Activated CD8-positive, alpha-beta memory T cell treated with anti-CD3 and anti-CD28 coated beads, Interleukin-2, amount 10 ng/mL, durations not matched to agents 7 days and 5 days (primary cell): ENCODE measurements at regions not wholly inside any gene's neighbourhood (a gene's known extent, or its start where the extent isn't known, plus 50 kb on each side); places are given as distances from the start of the nearest gene placed in this dataset.
"Not testable (repeated sequence)": the region's sequence is repeated elsewhere in the genome, so short reads cannot be mapped to it uniquely, and the experiment has no call there.

Experiments
- ATAC-seq: fragments of 150-1000 bp; cut with Tn5 transposase; one replicate; pipeline ENCODE4 v1.10.0; 2021; ENCODE audit warnings: moderate library complexity
- CTCF ChIA-PET: fragments of 350-600 bp; sonication (Branson Sonifier 250); formaldehyde crosslinking; loops from one replicate; lab custom pipeline; 2021; ENCODE audit warnings: antibody characterized with exemption; lab: Charles Lee
- DNase-seq: peaks from one replicate; pipeline ENCODE4 v3.0.0-alpha.2; 2020
- H3K27ac Mint-ChIP-seq: one replicate; pipeline ENCODE4 v1.8.0; 2021; ENCODE audit warnings: mild to moderate bottlenecking, mixed read lengths
- H3K27me3 Mint-ChIP-seq: one replicate; pipeline ENCODE4 v1.8.0; 2021; ENCODE audit warnings: mixed read lengths
- H3K36me3 Mint-ChIP-seq: one replicate; pipeline ENCODE4 v1.8.0; 2021; ENCODE audit warnings: mild to moderate bottlenecking, mixed read lengths
- H3K4me1 Mint-ChIP-seq: one replicate; pipeline ENCODE4 v1.8.0; 2021; ENCODE audit warnings: mixed read lengths
- H3K4me3 Mint-ChIP-seq: one replicate; pipeline ENCODE4 v1.8.0; 2021; ENCODE audit warnings: mild to moderate bottlenecking, moderate library complexity, mixed read lengths
- H3K9me3 Mint-ChIP-seq: one replicate; pipeline ENCODE4 v1.8.0; 2022; ENCODE audit warnings: low read depth, mixed read lengths

DNA sequence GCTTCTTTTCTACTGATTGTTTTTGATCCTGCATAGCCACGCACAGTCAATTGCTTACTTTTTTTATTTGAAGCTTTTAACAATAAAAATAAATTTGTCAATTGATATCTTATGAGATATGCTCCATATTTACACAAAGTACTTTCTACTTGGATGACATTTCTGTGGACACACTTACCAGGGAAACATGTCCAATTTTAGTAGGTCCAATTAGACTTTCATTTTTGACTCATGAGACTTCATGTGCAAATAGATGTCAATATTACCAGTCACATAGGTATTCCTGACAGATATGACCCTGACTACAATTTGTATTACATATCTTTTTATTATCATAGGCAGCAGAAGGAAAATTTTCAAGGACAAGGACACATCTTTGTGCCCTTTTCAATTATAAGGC lies 219.9 kb upstream of the ANKRD50 start:
- DNase-seq (no peak), ATAC-seq (no peak)
- Mint-ChIP-seq H3K4me3 (no peak overlapping the region), H3K36me3 (no peaks in the 10 kb centered on the region), H3K27ac (no peak overlapping the region), H3K27me3 (no peaks in the 10 kb centered on the region), H3K4me1 (no peaks in the 10 kb centered on the region), H3K9me3 (no peaks in the 10 kb centered on the region)
- CTCF ChIA-PET, result no interaction called here

DNA sequence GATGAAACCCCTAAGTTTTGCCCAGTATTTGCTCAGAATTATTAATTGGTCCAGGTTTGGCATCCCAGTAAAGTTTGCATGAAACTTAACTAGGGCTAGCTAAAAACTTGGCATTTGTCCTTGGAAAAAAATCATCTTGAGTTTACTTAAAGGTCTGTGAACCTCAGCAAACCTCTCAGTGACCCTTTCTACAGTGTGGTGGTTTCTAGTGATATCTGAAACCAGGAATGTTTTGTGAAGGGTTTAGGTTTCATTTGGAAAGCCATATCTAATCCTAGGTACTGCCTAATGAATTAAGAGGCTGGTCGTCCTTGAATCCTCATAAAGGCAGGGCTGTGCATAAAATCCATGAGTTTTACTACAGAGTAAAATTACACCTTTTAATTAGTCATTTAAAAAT lies 218.5 kb upstream of the ANKRD50 start:
- no peak for ATAC-seq
- Mint-ChIP-seq H3K9me3 (no peaks in the 10 kb centered on the region), H3K27ac (no peak overlapping the region), H3K4me1 (no peaks in the 10 kb centered on the region), H3K36me3 (no peaks in the 10 kb centered on the region), H3K4me3 (no peak overlapping the region), H3K27me3 (no peaks in the 10 kb centered on the region)
- DNase-seq, result no peak
- CTCF ChIA-PET, result no interaction called here

DNA sequence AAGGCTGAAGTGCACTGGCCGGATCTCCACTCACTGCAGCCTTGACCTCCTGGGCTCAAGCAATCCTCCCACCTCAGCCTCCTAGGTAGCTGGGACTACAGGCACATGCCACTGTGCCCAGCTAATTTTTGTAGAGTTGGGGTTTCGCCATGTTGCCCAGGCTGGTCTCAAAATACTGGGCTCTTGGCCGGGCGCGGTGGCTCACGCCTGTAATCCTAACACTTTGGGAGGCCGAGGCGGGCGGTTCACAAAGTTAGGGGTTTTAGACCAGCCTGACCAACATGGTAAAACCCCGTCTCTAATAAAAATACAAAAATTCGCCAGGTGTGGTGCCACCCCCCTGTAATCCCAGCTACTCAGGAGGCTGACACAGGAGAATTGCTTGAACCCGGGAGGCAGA lies 210.2 kb upstream of the ANKRD50 start:
- H3K27me3 Mint-ChIP-seq, DNase-seq, CTCF ChIA-PET, H3K36me3 Mint-ChIP-seq, H3K27ac Mint-ChIP-seq, H3K4me3 Mint-ChIP-seq, H3K9me3 Mint-ChIP-seq, ATAC-seq, H3K4me1 Mint-ChIP-seq: not testable (repeated sequence)

DNA sequence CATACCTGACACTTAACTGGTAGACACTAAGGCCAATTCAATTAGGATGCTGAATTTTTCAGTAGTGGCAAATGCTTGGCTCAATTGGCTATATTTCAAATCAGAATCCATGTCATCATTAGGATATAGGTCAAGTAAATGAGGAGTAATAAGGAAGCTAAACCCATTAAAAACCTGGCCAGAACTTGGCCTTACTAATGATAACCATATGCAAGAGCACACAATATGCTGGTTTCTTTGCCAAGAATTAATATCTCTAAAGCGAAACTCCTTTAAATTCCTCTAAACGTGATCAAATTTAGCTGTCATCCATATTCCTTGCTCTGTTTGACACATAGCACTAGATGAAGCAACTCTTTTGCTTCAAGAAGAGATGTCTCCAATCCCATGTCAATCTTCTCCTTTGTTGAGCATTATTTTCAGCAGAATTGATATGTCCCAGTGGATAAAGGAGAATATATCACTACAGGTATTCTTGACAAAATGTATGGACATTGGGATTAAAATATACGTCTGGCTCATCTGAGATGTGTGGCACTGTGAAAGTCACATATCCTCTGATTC lies 206.1 kb upstream of the ANKRD50 start:
- Mint-ChIP-seq H3K36me3 (no peaks in the 10 kb centered on the region), H3K9me3 (peaks cover 4% of the 10 kb centered on the region), H3K4me3 (no peak overlapping the region), H3K4me1 (no peaks in the 10 kb centered on the region), H3K27me3 (no peaks in the 10 kb centered on the region), H3K27ac (no peak overlapping the region)
- ATAC-seq (no peak), DNase-seq (no peak)
- CTCF ChIA-PET, result no interaction called here

DNA sequence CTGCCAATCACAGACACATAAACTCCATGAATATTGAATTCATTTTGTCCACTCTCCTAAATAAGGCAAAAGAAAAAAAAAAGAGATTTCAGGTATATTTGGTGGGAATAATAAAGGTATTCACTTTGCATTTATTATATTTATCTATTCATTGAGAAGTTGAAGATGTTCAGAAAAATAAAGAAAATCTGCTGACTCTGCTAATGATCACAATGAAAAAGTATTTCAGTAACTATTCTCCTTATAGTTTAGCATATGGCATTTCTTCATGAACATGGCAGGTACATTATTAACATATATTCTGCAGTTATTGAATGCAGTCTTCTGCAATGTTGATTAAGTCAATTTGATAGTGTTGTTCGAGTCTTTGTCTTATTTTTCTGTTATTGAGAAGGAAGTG lies 202.5 kb upstream of the ANKRD50 start:
- Mint-ChIP-seq H3K4me3 (no peak overlapping the region), H3K27me3 (no peaks in the 10 kb centered on the region), H3K4me1 (no peaks in the 10 kb centered on the region), H3K27ac (no peak overlapping the region), H3K9me3 (peaks cover 4% of the 10 kb centered on the region), H3K36me3 (no peaks in the 10 kb centered on the region)
- CTCF ChIA-PET, result no interaction called here
- no peak for DNase-seq
- ATAC-seq, result no peak

DNA sequence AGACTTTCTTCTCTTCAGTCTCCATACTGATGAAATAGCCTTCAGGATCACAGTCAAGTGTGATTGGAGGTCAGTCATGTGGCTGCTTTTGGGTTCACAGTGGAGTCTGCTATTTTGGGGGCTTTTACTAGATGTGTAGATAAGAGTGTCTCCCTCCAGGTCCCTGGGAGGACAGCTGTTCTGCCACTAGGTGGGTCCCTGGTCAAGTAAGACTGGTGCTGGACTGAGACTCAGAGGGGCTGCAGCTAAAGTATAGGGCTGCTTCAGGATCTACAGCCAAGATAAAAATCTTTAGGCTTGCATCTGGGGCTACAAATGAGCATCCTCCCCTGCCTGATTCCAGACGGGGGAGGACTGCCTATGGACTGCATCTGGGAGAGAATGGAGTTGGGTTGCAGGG lies 200.7 kb upstream of the ANKRD50 start:
- Mint-ChIP-seq H3K4me1 (no peaks in the 10 kb centered on the region), H3K27ac (no peak overlapping the region), H3K36me3 (no peaks in the 10 kb centered on the region), H3K9me3 (peaks cover 4% of the 10 kb centered on the region), H3K4me3 (no peak overlapping the region), H3K27me3 (no peaks in the 10 kb centered on the region)
- ATAC-seq (no peak), DNase-seq (no peak)
- CTCF ChIA-PET, result no interaction called here

DNA sequence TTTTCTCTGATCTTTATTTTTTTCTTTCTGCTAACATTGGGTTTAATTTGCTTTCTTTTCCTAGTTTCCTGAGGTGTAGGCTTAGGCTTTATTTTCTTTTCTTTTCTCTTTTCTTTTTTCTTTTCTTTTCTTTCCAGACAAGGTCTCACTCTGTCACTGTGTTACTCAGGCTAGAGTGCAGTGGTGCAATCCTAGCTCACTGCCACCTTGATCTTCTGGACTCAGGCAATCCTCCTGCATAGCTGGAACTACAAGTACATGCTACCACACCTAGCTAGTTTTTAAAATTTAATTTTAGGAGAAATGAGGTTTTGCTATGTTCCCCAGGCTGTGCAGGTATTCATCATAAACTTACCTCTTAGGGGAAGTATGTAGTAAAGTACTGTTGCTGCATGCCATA lies 197.8 kb upstream of the ANKRD50 start:
- no peak for DNase-seq
- no peak overlapping the region for H3K27ac Mint-ChIP-seq
- no peaks in the 10 kb centered on the region for H3K4me1 Mint-ChIP-seq
- H3K9me3 Mint-ChIP-seq, result peaks cover 2% of the 10 kb centered on the region
- ATAC-seq, result no peak
- CTCF ChIA-PET, result no interaction called here
- no peak overlapping the region for H3K4me3 Mint-ChIP-seq
- H3K36me3 Mint-ChIP-seq, result no peaks in the 10 kb centered on the region
- no peaks in the 10 kb centered on the region for H3K27me3 Mint-ChIP-seq

DNA sequence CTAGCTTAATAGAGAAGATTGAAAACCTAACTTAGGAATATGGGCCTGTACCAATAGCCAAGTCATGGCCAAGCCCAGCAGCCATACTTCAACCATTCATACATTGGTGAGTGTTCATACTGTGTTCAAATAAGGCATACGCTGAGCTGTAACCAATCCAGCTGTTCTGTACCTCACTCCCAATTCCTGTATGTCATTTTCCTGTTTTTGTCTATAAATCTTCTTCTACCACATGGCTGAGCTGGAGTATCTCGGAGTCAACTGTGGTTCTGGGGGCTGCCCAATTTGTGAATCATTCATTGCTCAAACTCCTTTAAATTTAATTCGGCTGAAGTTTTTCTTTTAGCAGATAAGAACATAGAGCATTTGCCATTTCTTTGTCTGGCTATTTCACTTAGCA lies 195.3 kb upstream of the ANKRD50 start:
- Mint-ChIP-seq H3K9me3 (no peaks in the 10 kb centered on the region), H3K36me3 (no peaks in the 10 kb centered on the region), H3K4me1 (no peaks in the 10 kb centered on the region), H3K4me3 (no peak overlapping the region), H3K27ac (no peak overlapping the region), H3K27me3 (no peaks in the 10 kb centered on the region)
- no peak for ATAC-seq
- no peak for DNase-seq
- CTCF ChIA-PET, result no interaction called here

DNA sequence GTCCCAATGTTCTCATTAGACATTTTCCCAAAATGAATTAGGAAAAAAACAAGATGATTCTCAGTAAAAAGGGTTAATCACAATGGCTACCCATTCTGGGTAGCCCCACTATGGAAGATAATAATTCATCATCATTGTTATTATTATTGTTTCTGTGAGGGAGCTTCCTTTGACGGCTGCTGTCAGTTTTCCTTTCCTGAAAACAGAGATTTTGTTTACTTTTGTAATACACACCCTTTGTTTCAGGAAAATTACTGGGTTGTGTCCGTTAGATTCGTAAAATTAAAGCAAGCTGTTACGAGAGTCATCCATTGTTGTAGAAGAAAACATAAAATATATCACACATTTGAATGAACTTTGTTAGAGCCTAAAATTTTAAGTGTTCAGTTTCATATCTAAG lies 192.9 kb upstream of the ANKRD50 start:
- Mint-ChIP-seq H3K9me3 (no peaks in the 10 kb centered on the region), H3K27me3 (no peaks in the 10 kb centered on the region), H3K4me3 (no peak overlapping the region)

DNA sequence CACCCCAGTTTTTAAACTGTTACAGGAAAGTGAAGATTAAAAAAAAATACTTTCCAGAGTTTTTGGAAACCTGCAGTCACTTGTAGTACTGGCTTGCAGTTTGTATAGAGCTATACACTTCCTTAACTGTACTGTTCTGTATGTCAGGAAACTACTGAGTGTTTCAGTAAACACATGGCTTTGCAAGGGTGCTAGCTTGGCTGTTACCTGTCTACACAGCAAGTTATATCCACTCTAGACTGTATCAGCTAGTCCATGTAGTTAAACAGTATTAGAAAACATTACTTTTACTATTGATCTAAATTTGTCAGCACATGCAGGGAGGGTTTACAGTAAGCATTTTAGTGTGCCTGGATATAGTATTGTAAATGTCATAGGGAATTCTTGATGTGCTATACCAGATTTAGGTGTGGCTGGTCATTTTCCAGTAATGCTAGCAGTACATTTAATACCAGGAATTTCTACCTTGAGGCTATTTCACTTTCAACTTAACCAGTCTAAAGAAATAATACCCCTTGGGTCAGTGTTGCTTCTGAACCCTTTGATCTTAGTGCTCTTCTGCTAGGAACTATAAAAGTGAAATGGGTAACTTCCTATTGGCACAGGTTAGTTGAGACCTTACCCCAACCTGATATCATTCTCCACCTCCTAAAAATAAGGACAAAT lies 192.3 kb upstream of the ANKRD50 start:
- H3K27me3 Mint-ChIP-seq, result no peaks in the 10 kb centered on the region
- no peak for DNase-seq
- H3K36me3 Mint-ChIP-seq, result no peaks in the 10 kb centered on the region
- H3K4me3 Mint-ChIP-seq, result no peak overlapping the region
- H3K4me1 Mint-ChIP-seq, result no peaks in the 10 kb centered on the region
- ATAC-seq, result no peak
- CTCF ChIA-PET, result no interaction called here
- H3K9me3 Mint-ChIP-seq, result no peaks in the 10 kb centered on the region
- H3K27ac Mint-ChIP-seq, result no peak overlapping the region

More for the DNA sequence above, 192.9 kb upstream of the ANKRD50 start:
- CTCF ChIA-PET, result no interaction called here
- Mint-ChIP-seq H3K36me3 (no peaks in the 10 kb centered on the region), H3K4me1 (no peaks in the 10 kb centered on the region), H3K27ac (no peak overlapping the region)
- DNase-seq (no peak), ATAC-seq (no peak)

DNA sequence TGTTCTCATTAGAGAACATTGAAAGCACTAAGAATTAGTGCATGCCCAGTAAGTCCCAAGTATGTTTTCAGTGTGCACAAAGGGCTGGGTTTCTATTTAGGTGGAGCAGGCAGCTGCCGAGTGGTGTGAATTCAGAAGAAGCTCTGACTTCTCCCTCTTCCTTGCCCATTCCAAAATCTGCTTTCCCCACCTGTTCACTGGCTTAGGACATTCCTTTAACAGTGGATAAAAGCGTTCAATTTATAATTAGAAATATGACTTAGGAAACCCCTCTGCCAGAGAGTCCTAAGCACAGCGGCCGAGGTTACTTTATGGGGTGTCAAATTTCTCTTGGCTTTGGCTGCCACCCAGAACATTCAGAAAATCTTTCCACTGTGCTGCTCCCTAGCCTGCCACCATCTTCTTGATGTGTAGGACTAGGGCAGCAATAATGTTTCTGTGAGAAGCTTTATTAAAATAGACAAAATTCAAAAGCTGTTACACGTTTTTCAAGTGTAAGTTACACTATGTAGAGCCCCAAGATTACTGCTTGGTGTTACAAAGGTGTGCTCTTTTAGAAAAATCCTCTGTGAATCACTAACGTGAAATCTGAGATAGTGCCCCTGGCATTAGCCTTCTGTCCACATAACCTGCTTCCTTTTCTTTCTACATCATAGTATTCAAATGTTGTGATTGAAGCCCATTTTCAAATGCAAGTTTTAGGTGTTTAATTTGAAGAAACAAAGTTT lies 191.6 kb upstream of the ANKRD50 start:
- Mint-ChIP-seq H3K4me1 (no peaks in the 10 kb centered on the region), H3K4me3 (no peak overlapping the region), H3K36me3 (no peaks in the 10 kb centered on the region), H3K27me3 (no peaks in the 10 kb centered on the region), H3K27ac (no peak overlapping the region), H3K9me3 (no peaks in the 10 kb centered on the region)
- ATAC-seq, result no peak
- DNase-seq, result no peak
- CTCF ChIA-PET, result no interaction called here

DNA sequence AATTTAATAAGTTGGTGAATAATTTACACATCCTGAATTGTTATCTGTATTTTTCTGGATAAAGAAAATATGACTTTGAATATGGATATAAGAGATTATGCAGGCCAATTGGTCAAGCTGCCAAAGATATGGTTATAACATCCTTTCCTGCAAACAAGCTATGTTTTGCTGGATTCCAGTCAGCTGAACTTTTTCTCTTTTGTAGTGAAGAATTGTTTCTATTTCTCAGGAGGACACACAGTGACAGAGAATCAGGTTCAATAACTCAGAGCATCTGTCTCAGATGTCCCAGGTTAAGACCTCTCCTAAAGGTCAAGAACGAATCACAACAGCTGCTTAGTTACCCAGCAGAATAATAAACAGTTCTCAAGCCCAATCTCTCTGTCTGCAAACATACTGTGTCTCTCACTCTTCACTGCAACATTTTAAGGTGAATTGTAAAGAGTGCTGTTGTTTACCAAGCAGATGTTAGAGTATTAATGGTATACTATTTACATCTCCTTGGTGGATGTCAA lies 189.5 kb upstream of the ANKRD50 start:
- ATAC-seq, result no peak
- H3K27ac Mint-ChIP-seq, result no peak overlapping the region
- DNase-seq, result no peak
- no peaks in the 10 kb centered on the region for H3K27me3 Mint-ChIP-seq
- CTCF ChIA-PET, result no interaction called here
- no peaks in the 10 kb centered on the region for H3K9me3 Mint-ChIP-seq
- H3K4me1 Mint-ChIP-seq, result no peaks in the 10 kb centered on the region
- H3K36me3 Mint-ChIP-seq, result no peaks in the 10 kb centered on the region
- H3K4me3 Mint-ChIP-seq, result no peak overlapping the region

DNA sequence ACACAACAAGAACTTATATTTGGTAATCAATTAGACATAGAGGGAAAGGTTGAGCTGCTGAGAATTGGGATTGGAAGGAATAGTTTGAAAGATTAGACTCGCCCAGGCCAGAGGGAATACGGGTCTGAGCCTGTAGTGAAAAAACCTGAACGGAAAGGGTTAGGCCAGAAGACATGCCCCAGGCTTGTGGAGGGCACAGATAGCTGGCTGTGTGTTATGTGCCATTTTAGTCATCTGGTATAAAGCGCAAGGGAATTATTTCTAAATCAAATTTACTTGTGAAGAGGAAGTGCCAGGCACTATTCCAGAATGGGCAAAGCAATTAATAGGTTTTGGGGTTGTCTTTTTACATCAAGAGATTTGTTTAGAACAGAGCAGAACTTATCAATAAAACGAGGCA lies 187.5 kb upstream of the ANKRD50 start:
- DNase-seq (no peak), ATAC-seq (no peak)
- H3K36me3 Mint-ChIP-seq, result no peaks in the 10 kb centered on the region
- no peaks in the 10 kb centered on the region for H3K4me1 Mint-ChIP-seq
- CTCF ChIA-PET, result no interaction called here
- no peaks in the 10 kb centered on the region for H3K9me3 Mint-ChIP-seq
- no peak overlapping the region for H3K27ac Mint-ChIP-seq
- no peaks in the 10 kb centered on the region for H3K27me3 Mint-ChIP-seq
- no peak overlapping the region for H3K4me3 Mint-ChIP-seq

DNA sequence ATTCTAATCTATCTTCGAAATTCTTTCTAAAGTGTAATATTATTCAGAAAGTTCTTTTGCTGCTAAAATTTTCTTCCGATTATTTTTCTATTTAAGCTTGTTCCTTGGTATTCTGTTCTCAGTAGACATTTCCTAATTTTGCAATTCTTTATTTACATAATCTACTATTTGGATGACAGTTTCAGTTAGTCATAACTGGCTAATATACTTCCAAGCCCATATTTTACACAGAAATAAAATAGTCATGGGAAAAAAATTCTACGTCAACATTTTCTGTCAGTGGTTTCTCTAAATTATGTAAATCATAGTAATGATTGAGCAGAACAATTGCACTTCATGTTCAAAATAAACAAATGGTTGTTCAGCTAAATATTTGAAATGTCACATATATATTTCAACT lies 178.0 kb upstream of the ANKRD50 start:
- H3K4me3 Mint-ChIP-seq, result no peak overlapping the region
- H3K4me1 Mint-ChIP-seq, result no peaks in the 10 kb centered on the region
- H3K36me3 Mint-ChIP-seq, result no peaks in the 10 kb centered on the region
- DNase-seq, result no peak
- H3K9me3 Mint-ChIP-seq, result no peaks in the 10 kb centered on the region
- no peaks in the 10 kb centered on the region for H3K27me3 Mint-ChIP-seq
- CTCF ChIA-PET, result no interaction called here
- no peak for ATAC-seq
- H3K27ac Mint-ChIP-seq, result no peak overlapping the region
